ENCODE measurements at regions not wholly inside any gene's neighbourhood (a gene's known extent, or its start where the extent isn't known, plus 50 kb on each side); places are given as distances from the start of the nearest gene placed in this dataset.
"Not testable (repeated sequence)": the region's sequence is repeated elsewhere in the genome, so short reads cannot be mapped to it uniquely, and the experiment has no call there.

- DNase-seq (ENCODE audit: low read depth); FAIRE-seq: not testable (repeated sequence)
Observed at GRCh38 chr9:42300124-42300523, 116.7 kb downstream of the SPATA31A6 start.

GRCh38 chr9:42306625-42307024, 123.2 kb downstream of the SPATA31A6 start:
- not testable (repeated sequence) for H3K4me3 ChIP-seq (ENCODE audit: low read depth, low read length); DNase-seq (ENCODE audit: low read depth); H3K27me3 ChIP-seq (ENCODE audit: control insufficient read depth, insufficient read depth, low read length); H3K36me3 ChIP-seq (ENCODE audit: control insufficient read depth, insufficient read depth, low read length); FAIRE-seq

More at GRCh38 chr9:42300124-42300523, 116.7 kb downstream of the SPATA31A6 start:
- not testable (repeated sequence) for H3K36me3 ChIP-seq (ENCODE audit: control insufficient read depth, insufficient read depth, low read length); H3K4me3 ChIP-seq (ENCODE audit: low read depth, low read length); H3K27me3 ChIP-seq (ENCODE audit: control insufficient read depth, insufficient read depth, low read length)

DNA sequence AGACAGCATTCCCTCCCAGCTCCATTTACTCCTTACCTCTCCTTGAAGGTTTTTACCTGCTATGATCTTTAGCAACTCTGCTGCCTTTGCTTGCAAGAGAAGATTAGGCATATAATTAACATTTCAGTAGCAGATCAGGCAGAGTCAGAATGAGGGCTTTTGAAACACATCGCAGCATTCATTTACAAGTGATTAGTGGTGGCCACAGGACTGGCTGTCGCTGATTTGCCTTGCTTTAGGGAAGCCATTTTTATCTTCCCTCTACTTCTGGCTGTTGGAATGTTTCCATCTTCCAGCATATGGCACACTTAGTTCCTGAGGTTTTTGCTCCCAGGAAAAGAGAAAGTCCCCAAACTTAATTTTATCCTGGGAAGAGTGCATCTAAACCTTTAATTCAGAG, 124.0 kb downstream of the SPATA31A6 start:
- not testable (repeated sequence) for H3K27me3 ChIP-seq (ENCODE audit: control insufficient read depth, insufficient read depth, low read length); H3K4me3 ChIP-seq (ENCODE audit: low read depth, low read length); FAIRE-seq; DNase-seq (ENCODE audit: low read depth); H3K36me3 ChIP-seq (ENCODE audit: control insufficient read depth, insufficient read depth, low read length)

GRCh38 chr9:42310972-42311371, 127.5 kb downstream of the SPATA31A6 start:
- not testable (repeated sequence) for H3K36me3 ChIP-seq (ENCODE audit: control insufficient read depth, insufficient read depth, low read length); H3K4me3 ChIP-seq (ENCODE audit: low read depth, low read length); DNase-seq (ENCODE audit: low read depth); H3K27me3 ChIP-seq (ENCODE audit: control insufficient read depth, insufficient read depth, low read length); FAIRE-seq

DNA sequence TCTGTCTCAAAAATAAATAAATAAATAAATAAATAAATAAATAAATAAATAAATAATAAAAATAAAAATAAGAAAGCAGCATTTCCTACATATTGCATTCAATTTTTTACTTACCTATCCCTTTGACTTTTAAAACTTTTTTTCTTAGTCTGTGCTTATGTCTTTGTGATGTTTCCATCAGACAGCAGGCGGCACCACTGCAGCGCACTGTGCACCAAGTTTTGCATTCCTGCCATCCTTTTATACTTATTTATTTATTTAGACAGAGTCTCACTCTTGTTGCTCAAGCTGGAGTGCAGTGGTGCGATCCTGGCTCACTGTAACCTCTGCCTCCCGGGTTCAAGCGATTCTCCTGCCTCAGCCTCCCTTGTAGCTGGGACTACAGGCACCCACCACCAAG, 132.6 kb downstream of the SPATA31A6 start:
- not testable (repeated sequence) for FAIRE-seq; H3K4me3 ChIP-seq (ENCODE audit: low read depth, low read length); DNase-seq (ENCODE audit: low read depth); H3K27me3 ChIP-seq (ENCODE audit: control insufficient read depth, insufficient read depth, low read length); H3K36me3 ChIP-seq (ENCODE audit: control insufficient read depth, insufficient read depth, low read length)

DNA sequence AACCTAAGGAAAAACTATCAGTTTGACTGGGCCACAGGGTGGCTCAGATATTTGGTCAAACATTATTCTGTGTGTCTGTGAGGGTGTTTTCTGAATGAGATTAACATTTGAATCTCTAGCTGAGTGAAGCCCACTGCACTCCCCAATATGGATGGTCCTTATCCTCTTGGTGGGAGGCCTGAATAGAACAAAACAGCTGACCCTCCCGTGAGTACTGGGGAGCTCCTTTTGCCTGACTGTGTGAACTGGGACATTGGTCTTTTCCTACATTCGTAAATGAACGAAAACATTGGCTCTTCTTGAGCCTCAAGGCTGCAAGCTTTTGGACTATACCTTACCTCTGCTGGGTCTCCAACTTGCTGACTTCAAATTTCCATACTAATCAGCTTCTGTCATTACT, 134.2 kb downstream of the SPATA31A6 start:
- not testable (repeated sequence) for DNase-seq (ENCODE audit: low read depth); H3K36me3 ChIP-seq (ENCODE audit: control insufficient read depth, insufficient read depth, low read length); FAIRE-seq; H3K4me3 ChIP-seq (ENCODE audit: low read depth, low read length); H3K27me3 ChIP-seq (ENCODE audit: control insufficient read depth, insufficient read depth, low read length)

DNA sequence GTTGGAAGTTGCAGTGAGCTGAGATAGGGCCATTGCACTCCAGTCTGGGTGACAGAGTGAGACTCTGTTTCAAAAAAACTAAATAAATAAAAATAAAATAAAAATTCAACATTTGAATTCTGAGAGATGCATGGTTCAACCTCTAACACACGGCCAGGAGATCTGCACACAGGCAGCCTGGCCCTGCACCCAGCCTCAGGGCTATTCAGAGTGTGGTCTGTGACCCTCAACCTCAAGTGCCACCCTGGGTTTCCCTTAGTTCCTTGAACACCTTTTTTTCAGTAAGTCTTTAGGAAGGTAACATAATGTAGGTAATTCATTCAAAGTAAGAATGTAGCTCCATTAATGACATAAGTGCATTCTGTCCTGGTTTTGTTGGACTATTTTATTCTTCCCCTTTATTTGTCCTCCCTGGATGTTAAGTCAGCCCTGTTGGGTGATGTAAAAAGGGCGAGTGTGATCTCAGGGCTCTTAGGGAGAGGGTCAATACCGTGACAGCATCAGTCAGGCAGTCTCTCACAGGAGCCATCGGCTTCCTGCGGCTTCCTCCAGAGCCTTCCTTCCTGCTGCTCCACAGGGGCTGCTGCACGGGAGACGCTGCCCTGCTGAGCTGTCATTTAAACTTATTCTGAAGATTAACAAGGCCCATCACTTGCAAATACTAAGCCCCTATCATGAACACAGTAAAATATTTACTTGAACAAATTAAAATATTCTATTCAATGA, 139.8 kb downstream of the SPATA31A6 start:
- not testable (repeated sequence) for H3K27me3 ChIP-seq (ENCODE audit: control insufficient read depth, insufficient read depth, low read length); H3K4me3 ChIP-seq (ENCODE audit: low read depth, low read length); H3K36me3 ChIP-seq (ENCODE audit: control insufficient read depth, insufficient read depth, low read length); FAIRE-seq; DNase-seq (ENCODE audit: low read depth)

DNA sequence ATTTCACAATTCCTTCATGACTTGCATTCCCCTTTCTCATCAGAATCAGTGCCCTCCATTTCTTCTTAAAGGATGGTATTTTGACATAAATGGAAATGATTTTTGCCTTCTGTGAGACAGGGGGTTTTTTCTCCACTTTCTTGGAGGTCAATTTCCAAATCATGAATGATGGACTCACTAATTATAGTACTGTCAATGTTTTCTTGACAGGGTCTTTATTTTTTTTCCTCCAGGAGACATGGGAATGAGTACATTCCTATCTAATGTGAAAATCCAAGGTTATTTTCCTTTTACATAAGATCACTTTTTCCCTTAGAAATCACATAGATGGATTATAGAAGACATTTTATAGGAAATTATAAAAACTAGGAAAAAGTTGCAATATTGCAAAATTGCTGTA, 141.7 kb downstream of the SPATA31A6 start:
- H3K36me3 ChIP-seq (ENCODE audit: control insufficient read depth, insufficient read depth, low read length); FAIRE-seq; H3K27me3 ChIP-seq (ENCODE audit: control insufficient read depth, insufficient read depth, low read length); DNase-seq (ENCODE audit: low read depth); H3K4me3 ChIP-seq (ENCODE audit: low read depth, low read length): not testable (repeated sequence)

DNA sequence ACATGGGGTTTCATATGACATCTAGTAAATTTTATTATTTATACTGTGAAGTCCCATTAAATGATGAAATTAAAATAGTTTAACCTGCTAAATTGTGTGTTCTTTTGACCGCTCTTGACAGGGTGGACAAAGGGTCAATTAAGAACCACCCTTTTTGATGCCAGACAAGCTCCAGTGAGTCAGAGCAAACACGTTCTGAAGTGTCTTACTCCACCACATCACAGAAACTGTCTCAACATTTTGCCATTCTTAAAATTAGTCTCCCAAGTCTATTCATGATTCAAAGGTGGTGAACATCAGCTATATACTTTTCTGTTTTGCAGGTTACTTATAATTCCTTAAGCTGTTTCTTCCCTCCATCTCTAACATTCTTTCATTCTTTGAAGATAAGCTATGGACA, 142.1 kb downstream of the SPATA31A6 start:
- not testable (repeated sequence) for DNase-seq (ENCODE audit: low read depth); H3K4me3 ChIP-seq (ENCODE audit: low read depth, low read length); H3K27me3 ChIP-seq (ENCODE audit: control insufficient read depth, insufficient read depth, low read length); H3K36me3 ChIP-seq (ENCODE audit: control insufficient read depth, insufficient read depth, low read length); FAIRE-seq

DNA sequence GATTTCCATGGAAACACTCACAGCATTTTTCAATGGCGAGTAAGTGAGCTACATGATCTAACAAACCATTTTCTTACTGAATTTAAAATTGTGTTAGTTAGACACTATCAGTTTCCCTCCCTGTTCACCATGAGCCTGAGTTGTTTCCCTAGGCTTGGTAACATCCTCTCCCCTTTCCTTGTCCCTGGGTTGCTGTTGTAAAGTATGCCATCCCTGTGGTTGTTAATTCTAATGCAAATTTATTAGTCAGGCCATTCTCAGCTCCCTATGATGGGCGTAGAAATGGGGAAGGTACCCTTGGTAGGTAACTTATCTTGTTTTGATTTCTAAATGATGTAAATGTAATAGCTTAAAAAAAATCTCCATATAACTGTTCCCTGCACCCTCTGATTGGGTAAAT, 143.0 kb downstream of the SPATA31A6 start:
- not testable (repeated sequence) for H3K27me3 ChIP-seq (ENCODE audit: control insufficient read depth, insufficient read depth, low read length); H3K4me3 ChIP-seq (ENCODE audit: low read depth, low read length); FAIRE-seq; DNase-seq (ENCODE audit: low read depth); H3K36me3 ChIP-seq (ENCODE audit: control insufficient read depth, insufficient read depth, low read length)

GRCh38 chr9:42335342-42335741, 151.9 kb downstream of the SPATA31A6 start:
- not testable (repeated sequence) for H3K27me3 ChIP-seq (ENCODE audit: control insufficient read depth, insufficient read depth, low read length); H3K36me3 ChIP-seq (ENCODE audit: control insufficient read depth, insufficient read depth, low read length); FAIRE-seq; H3K4me3 ChIP-seq (ENCODE audit: low read depth, low read length)
- DNase-seq (ENCODE audit: low read depth), result peak; percentile 39

DNA sequence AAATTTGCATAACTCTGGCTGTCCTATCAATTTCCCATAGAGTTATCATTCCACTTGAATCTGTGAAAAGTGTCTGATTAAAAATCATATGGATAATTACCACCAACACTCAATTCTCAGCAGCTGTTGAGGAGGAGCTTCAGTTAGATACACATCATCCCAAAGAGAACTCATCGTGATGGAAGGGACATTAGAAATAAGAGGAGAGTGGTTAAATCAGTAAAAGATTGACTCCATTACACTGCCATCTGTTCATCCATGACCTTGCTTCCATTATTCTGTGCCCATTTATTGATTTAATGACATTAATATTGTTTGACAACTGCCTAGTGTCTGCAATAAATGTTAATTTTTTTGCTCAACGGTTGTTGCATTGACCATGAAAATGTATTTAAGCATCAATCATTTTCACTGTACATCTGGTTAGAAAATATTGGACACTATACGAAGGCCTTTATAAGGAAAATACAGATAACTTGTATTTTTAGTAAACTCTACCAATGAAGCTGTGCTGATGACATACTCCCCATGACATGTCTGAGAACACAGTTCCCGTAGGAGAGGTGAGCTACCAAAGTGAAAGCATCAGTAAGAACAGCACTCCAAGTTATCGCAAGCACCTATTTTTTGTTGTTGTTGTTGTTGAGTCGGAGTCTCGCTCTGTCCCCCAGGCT, 152.7 kb downstream of the SPATA31A6 start:
- DNase-seq (ENCODE audit: low read depth); FAIRE-seq; H3K4me3 ChIP-seq (ENCODE audit: low read depth, low read length); H3K27me3 ChIP-seq (ENCODE audit: control insufficient read depth, insufficient read depth, low read length); H3K36me3 ChIP-seq (ENCODE audit: control insufficient read depth, insufficient read depth, low read length): not testable (repeated sequence)

GRCh38 chr9:42338275-42338674, 154.8 kb downstream of the SPATA31A6 start:
- not testable (repeated sequence) for FAIRE-seq; H3K4me3 ChIP-seq (ENCODE audit: low read depth, low read length); H3K27me3 ChIP-seq (ENCODE audit: control insufficient read depth, insufficient read depth, low read length); H3K36me3 ChIP-seq (ENCODE audit: control insufficient read depth, insufficient read depth, low read length)
- DNase-seq (ENCODE audit: low read depth), result peak; percentile 77

DNA sequence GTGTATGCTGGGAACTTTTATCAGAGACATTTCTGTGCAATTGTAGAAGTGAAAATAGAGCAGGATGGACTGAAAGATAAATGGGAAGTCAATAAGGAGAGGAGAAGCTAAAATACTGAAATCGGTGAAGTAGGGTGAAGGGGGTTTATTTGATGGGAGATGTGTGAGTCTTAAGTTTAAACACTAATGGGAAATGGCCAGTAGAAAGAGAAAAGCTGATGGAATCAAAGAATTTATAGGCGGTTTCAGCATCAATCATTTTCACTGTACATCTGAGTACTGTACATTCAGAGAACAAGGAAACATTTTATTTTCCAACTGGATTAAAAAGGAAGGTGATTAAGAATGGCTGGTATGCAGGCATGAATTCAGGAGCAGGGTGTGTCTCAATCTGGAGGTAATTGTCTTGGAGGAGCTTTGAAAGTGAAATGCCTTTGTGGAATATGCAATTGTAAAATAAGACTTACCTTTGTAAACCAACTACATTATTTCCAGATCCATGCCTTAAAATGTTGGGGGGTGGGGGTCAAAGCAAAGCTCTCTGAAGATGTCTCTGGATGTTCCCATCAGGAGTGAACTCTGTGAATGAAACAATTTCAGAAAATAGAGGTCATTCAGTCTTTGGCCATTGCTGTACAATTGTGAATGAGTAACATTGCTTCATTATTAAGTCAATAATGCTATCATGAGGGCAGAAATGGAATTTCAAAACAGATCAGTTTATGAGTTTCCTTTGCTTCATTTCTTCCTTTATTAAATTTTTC, 156.4 kb downstream of the SPATA31A6 start:
- not testable (repeated sequence) for H3K4me3 ChIP-seq (ENCODE audit: low read depth, low read length); FAIRE-seq; H3K36me3 ChIP-seq (ENCODE audit: control insufficient read depth, insufficient read depth, low read length); H3K27me3 ChIP-seq (ENCODE audit: control insufficient read depth, insufficient read depth, low read length)
- DNase-seq (ENCODE audit: low read depth), result peak; percentile 66
